ENCODE measurements at regions not wholly inside any gene's neighbourhood (a gene's known extent, or its start where the extent isn't known, plus 50 kb on each side); places are given as distances from the start of the nearest gene placed in this dataset.

DNA sequence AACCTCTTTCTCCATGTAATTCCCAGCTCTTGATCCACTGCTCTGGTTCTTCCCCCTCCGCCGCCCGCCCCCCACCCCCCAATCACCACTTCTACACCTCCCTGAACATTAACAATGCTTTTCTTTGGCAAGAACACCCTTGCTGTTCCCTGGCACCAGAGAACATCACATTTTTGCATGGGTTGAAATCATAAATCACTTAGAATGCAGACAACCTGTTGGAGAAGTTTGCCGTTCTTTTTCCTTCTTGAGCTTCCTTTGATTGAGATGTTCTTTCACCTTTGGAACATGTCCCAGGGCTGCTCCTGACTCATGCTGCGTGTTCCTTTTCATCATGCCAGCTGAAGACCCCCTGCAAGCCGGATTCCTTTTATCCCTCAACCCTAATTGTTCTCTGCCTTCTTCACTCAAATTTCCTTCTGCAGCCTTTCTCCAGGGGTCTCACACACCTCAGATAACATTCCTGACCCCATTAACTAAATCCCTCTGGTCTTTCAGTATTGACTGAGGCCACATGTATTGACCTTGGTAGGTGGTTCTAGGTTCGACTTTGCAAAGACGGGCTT lies 294.1 kb upstream of the TMPO start:
- Histone ChIP-seq H3K27me3 (ENCODE audit: control insufficient read depth, insufficient read depth, low read length) (no peaks in the 10 kb centered on the region), H3K27ac (ENCODE audit: low read length) (no peak overlapping the region), H3K4me1 (ENCODE audit: control insufficient read depth, insufficient read depth, low read length) (no peaks in the 10 kb centered on the region), H3K36me3 (ENCODE audit: control insufficient read depth, insufficient read depth, low read length) (no peaks in the 10 kb centered on the region), H3K9me3 (ENCODE audit: control insufficient read depth, insufficient read depth, low read length) (no peaks in the 10 kb centered on the region), H3K4me3 (ENCODE audit: low read length) (no peak overlapping the region)
- H3K27me3 Mint-ChIP-seq (ENCODE audit: low read depth in 2 of 2): peaks cover 14 to 19% of the 10 kb centered on the region in 2 donors
- H3K36me3 Mint-ChIP-seq: no peaks in the 10 kb centered on the region
- ATAC-seq (no peak), DNase-seq (no peak)
- no peak for TF ChIP-seq CTCF (IDR thresholded peaks at IDR 0.05)
- WGBS (ENCODE audit: insufficient coverage): 78% methylated on average over 7 of the region's 8 CpGs
- no peak overlapping the region for H3K4me3 Mint-ChIP-seq
- no peaks in the 10 kb centered on the region for H3K4me1 Mint-ChIP-seq
- peaks cover 0 to 3% of the 10 kb centered on the region in 2 donors for H3K9me3 Mint-ChIP-seq
- intact Hi-C loops (cut with micrococcal nuclease): no loop called here
- H3K27ac Mint-ChIP-seq: no peak overlapping the region

DNA sequence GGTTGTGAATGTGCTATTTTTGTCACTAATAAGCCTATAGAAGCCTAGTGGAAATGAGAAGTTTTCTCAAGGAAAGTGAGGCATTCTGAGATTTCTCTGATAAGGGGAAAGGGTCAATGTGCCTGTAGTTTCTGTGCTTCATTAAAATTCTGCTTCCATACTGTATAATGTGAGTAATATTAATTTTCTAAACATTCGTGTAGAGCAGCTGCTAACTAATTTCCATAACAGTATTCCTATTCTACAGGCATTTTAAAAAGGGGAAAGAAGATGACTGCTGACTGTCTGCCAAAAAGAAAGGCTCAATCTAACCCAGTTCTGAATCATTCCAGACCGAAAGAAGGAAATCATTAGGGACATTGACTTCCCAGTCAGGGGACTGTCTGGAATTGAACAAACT lies 293.3 kb upstream of the TMPO start:
- Mint-ChIP-seq H3K27ac (no peak overlapping the region), H3K4me1 (no peaks in the 10 kb centered on the region), H3K36me3 (no peaks in the 10 kb centered on the region), H3K4me3 (no peak overlapping the region), H3K9me3 (no peaks in the 10 kb centered on the region), H3K27me3 (ENCODE audit: low read depth in 2 of 2) (peaks cover 14 to 15% of the 10 kb centered on the region in 2 donors)
- 75% methylated on average over 2 of the region's 2 CpGs for WGBS (ENCODE audit: insufficient coverage)
- H3K27ac ChIP-seq (ENCODE audit: low read length): no peak overlapping the region
- no peaks in the 10 kb centered on the region for H3K36me3 ChIP-seq (ENCODE audit: control insufficient read depth, insufficient read depth, low read length)
- no peak for ATAC-seq
- H3K27me3 ChIP-seq (ENCODE audit: control insufficient read depth, insufficient read depth, low read length): no peaks in the 10 kb centered on the region
- DNase-seq: no peak
- TF ChIP-seq CTCF (IDR thresholded peaks at IDR 0.05): no peak
- H3K9me3 ChIP-seq (ENCODE audit: control insufficient read depth, insufficient read depth, low read length): no peaks in the 10 kb centered on the region
- no peaks in the 10 kb centered on the region for H3K4me1 ChIP-seq (ENCODE audit: control insufficient read depth, insufficient read depth, low read length)
- H3K4me3 ChIP-seq (ENCODE audit: low read length): no peak overlapping the region
- intact Hi-C loops (cut with micrococcal nuclease): no loop called here

DNA sequence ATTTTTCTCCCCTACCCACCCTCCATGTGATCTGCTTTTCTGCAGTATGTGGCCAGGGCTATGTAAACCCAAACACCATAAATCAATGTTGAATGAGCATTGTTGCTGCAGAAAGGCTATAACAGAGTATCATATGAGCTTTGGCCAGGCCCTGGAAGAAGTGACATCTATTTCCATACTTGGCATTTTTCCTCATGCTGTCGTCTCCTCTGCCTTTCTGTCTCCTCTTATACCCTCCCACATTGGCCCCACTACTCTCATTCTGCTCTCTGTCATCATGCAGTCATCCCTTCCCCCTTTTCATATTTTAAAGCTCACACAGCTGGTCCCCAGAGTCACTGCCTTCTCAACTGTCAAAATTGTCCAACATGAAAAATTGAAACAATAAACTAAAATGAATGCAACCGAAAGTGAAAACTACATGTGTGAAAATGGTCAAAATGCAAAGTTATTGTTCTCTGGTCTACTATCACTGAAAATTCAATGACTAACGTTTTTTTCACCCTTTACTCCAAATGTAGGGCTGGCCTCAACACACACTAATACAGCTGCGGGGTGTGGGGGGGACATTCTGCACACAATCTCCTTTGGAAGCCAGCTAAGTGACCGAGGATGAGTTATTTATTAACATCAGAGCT lies 290.7 kb upstream of the TMPO start:
- H3K4me3 ChIP-seq (ENCODE audit: low read length): no peak overlapping the region
- Mint-ChIP-seq H3K9me3 (no peaks in the 10 kb centered on the region), H3K4me1 (no peaks in the 10 kb centered on the region), H3K36me3 (no peaks in the 10 kb centered on the region), H3K27me3 (ENCODE audit: low read depth in 2 of 2) (peaks cover 14 to 17% of the 10 kb centered on the region in 2 donors), H3K4me3 (no peak overlapping the region), H3K27ac (no peak overlapping the region)
- H3K27ac ChIP-seq (ENCODE audit: low read length): no peak overlapping the region
- ATAC-seq: no peak
- DNase-seq: no peak
- WGBS (ENCODE audit: insufficient coverage): 70% methylated on average over 5 of the region's 5 CpGs
- H3K36me3 ChIP-seq (ENCODE audit: control insufficient read depth, insufficient read depth, low read length): no peaks in the 10 kb centered on the region
- no peaks in the 10 kb centered on the region for H3K4me1 ChIP-seq (ENCODE audit: control insufficient read depth, insufficient read depth, low read length)
- no peak for TF ChIP-seq CTCF (IDR thresholded peaks at IDR 0.05)
- no peaks in the 10 kb centered on the region for H3K9me3 ChIP-seq (ENCODE audit: control insufficient read depth, insufficient read depth, low read length)
- intact Hi-C loops (cut with micrococcal nuclease): no loop called here
- no peaks in the 10 kb centered on the region for H3K27me3 ChIP-seq (ENCODE audit: control insufficient read depth, insufficient read depth, low read length)

- H3K4me1 ChIP-seq (ENCODE audit: control insufficient read depth, insufficient read depth, low read length): no peaks in the 10 kb centered on the region
- TF ChIP-seq CTCF (IDR thresholded peaks at IDR 0.05): no peak
- H3K9me3 ChIP-seq (ENCODE audit: control insufficient read depth, insufficient read depth, low read length): no peaks in the 10 kb centered on the region
- no peak overlapping the region for H3K4me3 Mint-ChIP-seq
- H3K36me3 Mint-ChIP-seq: no peaks in the 10 kb centered on the region
- no peaks in the 10 kb centered on the region for H3K36me3 ChIP-seq (ENCODE audit: control insufficient read depth, insufficient read depth, low read length)
- no peak for DNase-seq
- peaks cover 8 to 12% of the 10 kb centered on the region in 2 donors for H3K27me3 Mint-ChIP-seq (ENCODE audit: low read depth in 2 of 2)
- H3K9me3 Mint-ChIP-seq: no peaks in the 10 kb centered on the region
- no peak for ATAC-seq
- H3K4me3 ChIP-seq (ENCODE audit: low read length): no peak overlapping the region
- H3K27me3 ChIP-seq (ENCODE audit: control insufficient read depth, insufficient read depth, low read length): no peaks in the 10 kb centered on the region
- WGBS (ENCODE audit: insufficient coverage): 82% methylated on average over 4 of the region's 6 CpGs
- H3K27ac Mint-ChIP-seq: no peak overlapping the region
- intact Hi-C loops (cut with micrococcal nuclease): no loop called here
- H3K27ac ChIP-seq (ENCODE audit: low read length): no peak overlapping the region
- H3K4me1 Mint-ChIP-seq: no peaks in the 10 kb centered on the region
Measured at GRCh38 chr12:98227162-98227561, 288.2 kb upstream of the TMPO start.
